OCI-LY3 (cell line): ENCODE measurements at regions not wholly inside any gene's neighbourhood (a gene's known extent, or its start where the extent isn't known, plus 50 kb on each side); places are given as distances from the start of the nearest gene placed in this dataset.

Experiments
- H2AFZ ChIP-seq: fragments of 200-600, 300-600 bp; shearing (Covaris generic); 2 replicates; pipeline ENCODE4 v1.6.0; 2014; ENCODE audit warnings: antibody characterized with exemption, low read depth, low read length
- H3K27ac ChIP-seq: fragments of 200-600, 300-600 bp; sonication (generic); 2 replicates; pipeline ENCODE4 v1.5.1; 2014; ENCODE audit warnings: mild to moderate bottlenecking, low read length, moderate library complexity, mixed read lengths
- H3K27me3 ChIP-seq: fragments of 200-600, 300-600 bp; sonication (generic); 2 replicates; pipeline ENCODE4 v1.6.1; 2014; ENCODE audit warnings: low read depth, low read length, mixed read lengths
- H3K36me3 ChIP-seq: fragments of 200-600, 300-600 bp; sonication (generic); replicated peaks from 2 replicates; pipeline ENCODE3; 2014; ENCODE audit warnings: low read depth, low read length, mixed read lengths
- H3K4me1 ChIP-seq: fragments of 300-600, 200-600 bp; sonication (generic); 2 replicates; pipeline ENCODE4 v1.6.1; 2014; ENCODE audit warnings: low read length, mixed read lengths
- H3K4me2 ChIP-seq: fragments of 200-600, 300-600 bp; sonication (generic); 2 replicates; pipeline ENCODE4 v1.6.1; 2014; ENCODE audit warnings: low read length, mixed read lengths
- H3K4me3 ChIP-seq: fragments of 300-600, 200-600 bp; sonication (generic); 2 replicates; pipeline ENCODE4 v1.5.1; 2014; ENCODE audit warnings: antibody characterized with exemption, mild to moderate bottlenecking, low read length, moderate library complexity
- H3K79me2 ChIP-seq: fragments of 300-600, 200-600 bp; shearing (Covaris generic); 2 replicates; pipeline ENCODE4 v1.6.1; 2014; ENCODE audit warnings: mild to moderate bottlenecking, low read length, mixed read lengths
- H3K9ac ChIP-seq: fragments of 300-600, 200-600 bp; shearing (Covaris generic); 2 replicates; pipeline ENCODE4 v1.6.0; 2014; ENCODE audit warnings: mild to moderate bottlenecking, low read length, moderate library complexity
- H3K9me3 ChIP-seq: fragments of 200-600, 300-600 bp; shearing (Covaris generic); 2 replicates; pipeline ENCODE4 v1.6.1; 2014; ENCODE audit warnings: low read length, mixed read lengths; ENCODE audit not compliant: insufficient read depth
- H4K20me1 ChIP-seq: fragments of 200-600, 300-600 bp; sonication (generic); 2 replicates; pipeline ENCODE4 v1.6.1; 2016; ENCODE audit warnings: low read length, mixed read lengths; ENCODE audit not compliant: insufficient read depth
- EZH2phosphoT487 ChIP-seq: fragments of 200-600 bp; shearing (Covaris generic); IDR thresholded peaks from 2 replicates; pipeline ENCODE4 v1.6.1; 2018; ENCODE audit warnings: antibody characterized with exemption, mixed run types, low read depth
- TF ChIP-seq, protein P1 (sequence below): fragments of 200-600, 300-600 bp; sonication (generic); IDR thresholded peaks from 2 replicates; pipeline ENCODE4 v1.5.1; 2014; ENCODE audit warnings: antibody characterized with exemption, low read length, low read depth

DNA sequence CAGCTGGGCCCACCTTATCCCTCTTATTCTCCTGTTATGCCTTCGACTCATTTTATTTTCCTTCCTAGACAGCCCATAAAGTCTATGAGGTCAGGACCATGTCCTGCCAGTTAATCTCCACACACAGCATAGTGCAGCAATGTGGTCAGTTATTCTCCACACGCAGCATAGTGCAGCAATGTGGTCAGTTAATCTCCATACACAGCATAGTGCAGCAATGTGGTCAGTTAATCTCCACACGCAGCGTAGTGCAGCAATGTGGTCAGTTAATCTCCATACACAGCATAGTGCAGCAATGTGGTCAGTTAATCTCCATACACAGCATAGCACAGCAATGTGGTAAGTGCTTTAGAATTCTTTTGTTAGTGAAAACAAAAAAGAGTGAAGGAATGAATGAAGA, 77.8 kb downstream of the TEX36 start:
- Histone ChIP-seq H3K27me3 (no peaks in the 10 kb centered on the region), H2AFZ (no peak overlapping the region), H3K9ac (no peak overlapping the region), H3K9me3 (no peaks in the 10 kb centered on the region), H3K27ac (no peak overlapping the region), H3K4me2 (no peak overlapping the region), H3K36me3 (no peaks in the 10 kb centered on the region), H3K4me3 (no peak overlapping the region), H4K20me1 (no peaks in the 10 kb centered on the region), H3K79me2 (no peaks in the 10 kb centered on the region), H3K4me1 (no peaks in the 10 kb centered on the region)
- TF ChIP-seq, protein P1, sequence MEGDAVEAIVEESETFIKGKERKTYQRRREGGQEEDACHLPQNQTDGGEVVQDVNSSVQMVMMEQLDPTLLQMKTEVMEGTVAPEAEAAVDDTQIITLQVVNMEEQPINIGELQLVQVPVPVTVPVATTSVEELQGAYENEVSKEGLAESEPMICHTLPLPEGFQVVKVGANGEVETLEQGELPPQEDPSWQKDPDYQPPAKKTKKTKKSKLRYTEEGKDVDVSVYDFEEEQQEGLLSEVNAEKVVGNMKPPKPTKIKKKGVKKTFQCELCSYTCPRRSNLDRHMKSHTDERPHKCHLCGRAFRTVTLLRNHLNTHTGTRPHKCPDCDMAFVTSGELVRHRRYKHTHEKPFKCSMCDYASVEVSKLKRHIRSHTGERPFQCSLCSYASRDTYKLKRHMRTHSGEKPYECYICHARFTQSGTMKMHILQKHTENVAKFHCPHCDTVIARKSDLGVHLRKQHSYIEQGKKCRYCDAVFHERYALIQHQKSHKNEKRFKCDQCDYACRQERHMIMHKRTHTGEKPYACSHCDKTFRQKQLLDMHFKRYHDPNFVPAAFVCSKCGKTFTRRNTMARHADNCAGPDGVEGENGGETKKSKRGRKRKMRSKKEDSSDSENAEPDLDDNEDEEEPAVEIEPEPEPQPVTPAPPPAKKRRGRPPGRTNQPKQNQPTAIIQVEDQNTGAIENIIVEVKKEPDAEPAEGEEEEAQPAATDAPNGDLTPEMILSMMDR, result no peak

DNA sequence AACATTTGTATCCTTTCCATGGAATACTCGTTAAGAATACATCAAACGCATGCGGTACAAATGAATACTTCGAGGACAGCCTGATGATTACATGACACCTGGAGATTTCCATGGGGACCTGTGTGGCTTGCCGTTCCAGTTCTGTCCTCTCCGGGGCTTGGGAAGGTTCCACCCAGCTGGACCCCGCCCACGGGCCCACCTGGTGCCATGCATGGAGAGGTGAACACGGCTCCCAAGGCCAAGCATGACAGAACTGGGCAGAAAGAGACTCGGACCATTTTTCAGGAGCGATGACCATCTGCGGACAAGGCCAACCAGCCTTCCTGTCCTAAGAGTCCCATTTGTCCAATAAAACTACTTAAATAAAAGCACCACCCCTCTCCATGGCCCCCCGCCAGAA, 80.1 kb downstream of the TEX36 start:
- Histone ChIP-seq H2AFZ (no peak overlapping the region), H3K4me2 (no peak overlapping the region), H3K9ac (no peak overlapping the region), H3K4me3 (no peak overlapping the region), H3K4me1 (no peaks in the 10 kb centered on the region), H3K9me3 (no peaks in the 10 kb centered on the region), H3K27me3 (no peaks in the 10 kb centered on the region), H4K20me1 (no peaks in the 10 kb centered on the region), H3K27ac (no peak overlapping the region), H3K36me3 (no peaks in the 10 kb centered on the region), H3K79me2 (no peaks in the 10 kb centered on the region)
- no peak for TF ChIP-seq EZH2phosphoT487
- TF ChIP-seq, protein P1, result no peak

DNA sequence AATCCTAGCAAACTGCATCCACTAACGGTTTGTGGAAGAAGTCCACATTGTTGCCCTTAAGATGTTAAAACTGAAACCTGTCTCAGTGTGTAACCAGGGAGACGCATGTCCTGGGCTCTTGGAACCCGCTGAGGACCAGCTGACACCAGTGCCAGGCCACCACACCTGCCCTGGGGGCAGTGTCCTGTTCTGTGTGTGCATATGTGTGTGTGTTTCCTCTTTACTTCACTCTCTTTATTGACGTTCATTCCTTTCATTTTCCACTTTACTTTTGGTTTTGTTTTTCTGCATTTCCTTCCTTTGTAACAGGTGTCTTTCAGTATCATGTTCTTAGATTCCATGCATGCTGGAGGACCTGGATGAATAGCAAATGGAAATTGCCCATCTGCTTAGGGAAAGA, 83.8 kb downstream of the TEX36 start:
- no peak overlapping the region for H3K4me2 ChIP-seq

DNA sequence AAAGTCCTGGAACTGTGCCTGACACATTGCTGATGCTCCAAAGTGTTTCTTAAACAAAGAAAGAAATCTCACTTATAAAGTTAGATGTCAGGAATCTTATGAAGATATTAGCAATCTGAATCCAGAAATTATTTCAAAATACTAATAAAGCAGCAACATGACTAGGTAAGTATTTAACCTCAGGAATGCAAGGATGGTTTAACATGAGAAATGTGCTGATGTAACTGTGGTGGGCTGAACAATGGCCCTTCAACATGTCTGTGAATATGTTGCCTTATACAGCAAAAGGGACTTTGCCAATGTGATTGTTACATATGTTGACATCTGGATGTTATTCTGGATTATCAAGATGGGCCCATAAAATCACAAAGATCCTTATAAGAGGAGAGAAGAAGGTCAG, 87.1 kb downstream of the TEX36 start:
- H3K4me2 ChIP-seq, result no peak overlapping the region
- no peaks in the 10 kb centered on the region for H3K27me3 ChIP-seq
- no peaks in the 10 kb centered on the region for H4K20me1 ChIP-seq
- H3K4me3 ChIP-seq, result no peak overlapping the region
- no peaks in the 10 kb centered on the region for H3K4me1 ChIP-seq
- H3K27ac ChIP-seq, result no peak overlapping the region
- no peak overlapping the region for H3K9ac ChIP-seq
- no peaks in the 10 kb centered on the region for H3K79me2 ChIP-seq
- H3K36me3 ChIP-seq, result no peaks in the 10 kb centered on the region
- H2AFZ ChIP-seq, result no peak overlapping the region
- no peak for TF ChIP-seq EZH2phosphoT487
- TF ChIP-seq, protein P1, result no peak
- H3K9me3 ChIP-seq, result no peaks in the 10 kb centered on the region

More for the DNA sequence above, 83.8 kb downstream of the TEX36 start:
- H3K27ac ChIP-seq, result no peak overlapping the region
- H3K9me3 ChIP-seq, result no peaks in the 10 kb centered on the region
- H3K4me3 ChIP-seq, result no peak overlapping the region
- H4K20me1 ChIP-seq, result no peaks in the 10 kb centered on the region
- H3K4me1 ChIP-seq, result no peaks in the 10 kb centered on the region
- H3K9ac ChIP-seq, result no peak overlapping the region
- H3K27me3 ChIP-seq, result no peaks in the 10 kb centered on the region
- H3K36me3 ChIP-seq, result no peaks in the 10 kb centered on the region
- H3K79me2 ChIP-seq, result no peaks in the 10 kb centered on the region
- TF ChIP-seq, protein P1, result no peak
- no peak for TF ChIP-seq EZH2phosphoT487
- no peak overlapping the region for H2AFZ ChIP-seq
